GM12872 (cell line): ENCODE measurements at regions not wholly inside any gene's neighbourhood (a gene's known extent, or its start where the extent isn't known, plus 50 kb on each side); places are given as distances from the start of the nearest gene placed in this dataset.

Experiments used
- CTCF ChIP-seq: IDR thresholded peaks from 3 replicates; pipeline ENCODE4 v1.5.1; 2011; ENCODE audit warnings: low read depth, mild to moderate bottlenecking, low read length, moderate library complexity; ENCODE audit not compliant: insufficient read depth

GRCh38 chr10:47067949-47068940 lies 157.0 kb downstream of the PTPN20 start:
- no peak for TF ChIP-seq CTCF

- TF ChIP-seq CTCF: no peak
Measured at GRCh38 chr10:47070541-47070940, 159.3 kb downstream of the PTPN20 start.

GRCh38 chr10:47071891-47072290 lies 160.7 kb downstream of the PTPN20 start:
- TF ChIP-seq CTCF: no peak

GRCh38 chr10:47073967-47074366 lies 162.7 kb downstream of the PTPN20 start:
- no peak for TF ChIP-seq CTCF

- no peak for TF ChIP-seq CTCF
Measured at GRCh38 chr10:47076949-47077361, 165.7 kb downstream of the PTPN20 start.

- TF ChIP-seq CTCF: no peak
Measured at GRCh38 chr10:47077386-47077785, 166.2 kb downstream of the PTPN20 start.

GRCh38 chr10:47077941-47078340 lies 166.7 kb downstream of the PTPN20 start:
- no peak for TF ChIP-seq CTCF
